Lower lobe of right lung (tissue), 2 donors: ENCODE measurements at regions not wholly inside any gene's neighbourhood (a gene's known extent, or its start where the extent isn't known, plus 50 kb on each side); places are given as distances from the start of the nearest gene placed in this dataset.

Experiments
- ATAC-seq, 2 donors: fragments of 200-7000 bp; cut with Tn5 transposase; one replicate each; pipeline ENCODE4 v1.9.1; 2020 to 2022; ENCODE audit warnings: mild to moderate bottlenecking in 2 of 2, moderate library complexity in 2 of 2
- DNase-seq: peaks from one replicate; pipeline ENCODE4 v3.0.0-alpha.2; 2020
- H3K27ac ChIP-seq: fragments of 200-600 bp; one replicate; pipeline ENCODE4 v1.8.0; 2022
- H3K27me3 ChIP-seq: fragments of 200-600 bp; one replicate; pipeline ENCODE4 v1.8.0; 2022; ENCODE audit warnings: low read depth
- H3K36me3 ChIP-seq: fragments of 200-600 bp; one replicate; pipeline ENCODE4 v1.8.0; 2022; ENCODE audit warnings: mild to moderate bottlenecking
- H3K4me1 ChIP-seq: fragments of 200-600 bp; one replicate; pipeline ENCODE4 v1.8.0; 2022
- H3K4me3 ChIP-seq: fragments of 200-600 bp; one replicate; pipeline ENCODE4 v1.8.0; 2022; ENCODE audit warnings: mild to moderate bottlenecking
- H3K9me3 ChIP-seq: fragments of 200-600 bp; one replicate; pipeline ENCODE4 v1.8.0; 2022
- CTCF ChIP-seq: fragments of 200-600 bp; IDR thresholded peaks from one replicate; pipeline ENCODE4 v1.8.0; 2022; ENCODE audit warnings: antibody characterized with exemption, mild to moderate bottlenecking
- intact Hi-C: fragments of 100-400 bp; cut with DNase I; formaldehyde crosslinking; loops from one replicate; pipeline ENCODE4 v1.11.0; 2022
- donor health status: DM: no; HTN: yes; CAD: no; lungs with severe emphysema.

GRCh38 chr3:30206051-30206450, 400.4 kb upstream of the TGFBR2 start:
- Histone ChIP-seq H3K4me1 (no peaks in the 10 kb centered on the region), H3K4me3 (no peak overlapping the region), H3K27me3 (no peaks in the 10 kb centered on the region), H3K27ac (no peak overlapping the region), H3K9me3 (no peaks in the 10 kb centered on the region), H3K36me3 (no peaks in the 10 kb centered on the region)
- TF ChIP-seq CTCF: no peak
- no peak for ATAC-seq
- intact Hi-C loops: no loop called here
- no peak for DNase-seq

GRCh38 chr3:30221619-30222018, 384.8 kb upstream of the TGFBR2 start:
- ATAC-seq (no peak), DNase-seq (no peak)
- no peak overlapping the region for H3K27ac ChIP-seq
- TF ChIP-seq CTCF: no peak
- no peak overlapping the region for H3K4me3 ChIP-seq
- no peaks in the 10 kb centered on the region for H3K9me3 ChIP-seq
- intact Hi-C loops: no loop called here
- H3K27me3 ChIP-seq: no peaks in the 10 kb centered on the region
- no peaks in the 10 kb centered on the region for H3K4me1 ChIP-seq
- no peaks in the 10 kb centered on the region for H3K36me3 ChIP-seq

GRCh38 chr3:30222441-30222840, 384.0 kb upstream of the TGFBR2 start:
- intact Hi-C loops: no loop called here
- no peak for ATAC-seq
- H3K4me3 ChIP-seq: no peak overlapping the region
- H3K27me3 ChIP-seq: no peaks in the 10 kb centered on the region
- H3K4me1 ChIP-seq: peaks cover 8% of the 10 kb centered on the region
- no peak for TF ChIP-seq CTCF
- no peak overlapping the region for H3K27ac ChIP-seq
- H3K36me3 ChIP-seq: no peaks in the 10 kb centered on the region
- no peaks in the 10 kb centered on the region for H3K9me3 ChIP-seq
- DNase-seq: no peak

- intact Hi-C loops: no loop called here
- no peaks in the 10 kb centered on the region for H3K27me3 ChIP-seq
- DNase-seq: no peak
Measured at GRCh38 chr3:30225021-30225420, 381.4 kb upstream of the TGFBR2 start.

GRCh38 chr3:30226601-30227151, 379.7 kb upstream of the TGFBR2 start:
- DNase-seq (no peak), ATAC-seq (no peak)
- no peaks in the 10 kb centered on the region for H3K36me3 ChIP-seq
- H3K9me3 ChIP-seq: no peaks in the 10 kb centered on the region
- no peak for TF ChIP-seq CTCF
- no peaks in the 10 kb centered on the region for H3K27me3 ChIP-seq
- H3K4me1 ChIP-seq: peaks cover 32% of the 10 kb centered on the region
- intact Hi-C loops: no loop called here
- no peak overlapping the region for H3K27ac ChIP-seq
- no peak overlapping the region for H3K4me3 ChIP-seq

More at GRCh38 chr3:30225021-30225420, 381.4 kb upstream of the TGFBR2 start:
- ATAC-seq: no peak
- TF ChIP-seq CTCF: no peak
- Histone ChIP-seq H3K4me3 (no peak overlapping the region), H3K27ac (no peak overlapping the region), H3K4me1 (peaks cover 22% of the 10 kb centered on the region), H3K9me3 (no peaks in the 10 kb centered on the region), H3K36me3 (no peaks in the 10 kb centered on the region)
